ENCODE measurements at regions not wholly inside any gene's neighbourhood (a gene's known extent, or its start where the extent isn't known, plus 50 kb on each side); places are given as distances from the start of the nearest gene placed in this dataset.

- no peak for DNase-seq (ENCODE audit: low read depth)
These were observed 60.1 kb upstream of the SLC30A5 start for GRCh38 chr5:69033690-69034089.

DNA sequence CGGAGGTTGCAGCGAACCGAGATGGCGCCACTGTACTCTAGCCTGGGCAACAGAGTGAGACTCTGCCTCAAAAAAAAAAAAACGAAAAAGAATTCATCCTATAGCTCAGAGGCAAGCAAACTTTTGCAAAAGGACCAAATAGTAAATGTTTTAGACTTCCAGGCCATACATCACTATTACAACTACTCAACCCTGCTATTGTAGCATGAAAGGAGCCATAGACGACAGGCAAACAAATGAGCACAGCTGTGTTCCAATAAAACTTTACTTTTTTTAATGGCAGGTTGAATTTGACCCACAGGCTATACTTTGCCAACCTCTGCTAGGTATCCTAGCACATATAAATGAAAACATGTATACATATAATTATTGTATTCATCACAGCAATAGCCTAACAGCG lies 58.9 kb upstream of the SLC30A5 start:
- DNase-seq (ENCODE audit: low read depth), result no peak

DNA sequence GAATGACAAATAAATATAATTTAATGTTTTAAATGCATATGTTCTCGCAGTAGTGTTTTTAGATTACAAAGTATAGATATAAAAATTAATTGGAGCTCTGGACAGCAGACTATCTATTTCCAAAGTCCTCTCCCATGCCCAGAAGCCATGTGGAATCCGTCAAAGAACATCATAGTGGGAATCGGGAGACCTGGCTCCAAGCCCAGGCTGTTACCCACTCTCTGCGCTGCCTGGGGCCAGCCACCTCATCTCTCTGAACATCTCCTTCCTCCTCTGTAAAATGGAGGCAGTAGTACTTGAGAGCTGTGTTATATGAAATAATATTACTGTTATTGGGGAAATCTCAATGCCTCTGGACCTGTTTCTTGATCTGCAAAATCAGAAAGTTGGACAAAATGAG lies 58.1 kb upstream of the SLC30A5 start:
- DNase-seq (ENCODE audit: low read depth), result no peak

GRCh38 chr5:69038539-69038938 lies 55.3 kb upstream of the SLC30A5 start:
- no peak for DNase-seq (ENCODE audit: low read depth)

GRCh38 chr5:69039829-69040228 lies 54.0 kb upstream of the SLC30A5 start:
- no peak for DNase-seq (ENCODE audit: low read depth)

DNA sequence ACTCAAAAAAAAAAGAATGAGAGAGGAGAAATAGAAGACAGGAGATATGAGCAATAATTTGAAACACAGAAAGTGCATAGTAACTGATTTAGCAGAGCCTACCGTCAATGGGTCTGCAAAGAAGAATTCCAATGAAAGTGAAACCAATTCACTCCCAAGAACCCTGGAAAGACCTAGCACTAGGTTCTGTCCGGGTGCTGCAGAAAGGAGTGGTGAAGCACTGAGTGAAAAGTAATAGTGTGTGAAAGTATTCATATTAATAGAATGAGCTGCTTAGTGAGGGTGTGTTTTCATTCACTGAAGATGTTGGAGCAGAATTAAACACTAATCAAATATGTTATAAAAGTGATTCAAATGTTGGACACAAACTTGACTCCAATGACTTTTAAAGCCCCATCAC lies 51.3 kb upstream of the SLC30A5 start:
- no peak for DNase-seq (ENCODE audit: low read depth)

- peak; percentile 56 for DNase-seq (ENCODE audit: low read depth)
These were observed 50.7 kb upstream of the SLC30A5 start for GRCh38 chr5:69042915-69043654.

DNA sequence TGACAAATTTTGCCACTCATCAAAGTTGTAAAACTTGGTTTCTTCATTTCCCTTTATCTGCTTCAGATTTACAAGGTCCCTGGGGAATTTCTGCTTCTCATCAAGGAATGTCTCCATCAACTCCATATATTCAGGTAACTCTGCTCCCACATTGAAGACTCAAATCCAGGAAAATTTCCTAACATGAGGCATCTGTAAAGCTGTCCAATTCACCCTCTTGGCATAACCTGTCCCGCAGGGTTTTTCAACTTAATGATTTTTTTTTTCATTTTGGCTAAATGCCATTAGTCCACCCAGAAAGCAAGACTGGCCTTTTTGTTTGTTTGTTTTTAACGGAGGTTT lies 50.2 kb upstream of the SLC30A5 start:
- DNase-seq (ENCODE audit: low read depth), result no peak
